ENCODE measurements at regions not wholly inside any gene's neighbourhood (a gene's known extent, or its start where the extent isn't known, plus 50 kb on each side); places are given as distances from the start of the nearest gene placed in this dataset.

DNA sequence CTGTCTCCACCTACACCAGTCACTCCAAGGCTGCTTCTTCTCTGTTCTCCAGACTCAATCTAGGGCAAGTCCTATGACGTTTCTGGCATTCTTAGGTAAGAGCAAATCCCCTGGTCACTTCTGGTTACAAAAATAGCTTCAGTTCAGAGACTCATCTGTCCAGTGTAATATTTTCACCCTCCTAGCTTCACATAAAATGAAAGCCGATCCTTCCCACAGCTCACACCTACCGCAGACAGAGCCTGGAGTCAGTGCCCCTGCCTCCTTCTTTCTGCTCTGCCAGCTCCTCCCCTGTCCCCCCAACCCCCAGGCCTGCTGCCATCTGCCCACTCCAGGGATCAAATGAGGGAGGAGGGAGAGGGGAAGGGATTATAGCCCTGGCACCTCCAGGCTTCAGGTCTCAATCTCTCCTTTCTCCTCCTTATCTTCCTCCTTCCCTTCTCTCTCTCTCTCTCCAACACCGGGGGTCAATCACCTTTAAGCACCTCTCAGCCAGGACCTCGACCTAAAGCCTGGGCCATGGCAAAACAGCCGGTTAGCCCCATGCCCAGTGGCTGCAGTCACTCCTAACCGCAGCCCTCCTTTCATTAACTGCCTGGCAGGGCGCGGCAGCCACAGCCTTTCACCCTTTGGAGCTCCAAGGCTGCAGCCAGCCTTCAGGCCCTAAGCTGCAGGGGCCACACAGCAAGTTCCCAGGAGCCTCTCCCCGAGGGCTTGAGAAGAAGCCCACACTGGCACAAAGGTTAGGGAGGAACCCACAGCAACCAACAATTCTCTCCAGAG is 292.6 kb upstream of the MGMT start:
- TF ChIP-seq, protein P1, sequence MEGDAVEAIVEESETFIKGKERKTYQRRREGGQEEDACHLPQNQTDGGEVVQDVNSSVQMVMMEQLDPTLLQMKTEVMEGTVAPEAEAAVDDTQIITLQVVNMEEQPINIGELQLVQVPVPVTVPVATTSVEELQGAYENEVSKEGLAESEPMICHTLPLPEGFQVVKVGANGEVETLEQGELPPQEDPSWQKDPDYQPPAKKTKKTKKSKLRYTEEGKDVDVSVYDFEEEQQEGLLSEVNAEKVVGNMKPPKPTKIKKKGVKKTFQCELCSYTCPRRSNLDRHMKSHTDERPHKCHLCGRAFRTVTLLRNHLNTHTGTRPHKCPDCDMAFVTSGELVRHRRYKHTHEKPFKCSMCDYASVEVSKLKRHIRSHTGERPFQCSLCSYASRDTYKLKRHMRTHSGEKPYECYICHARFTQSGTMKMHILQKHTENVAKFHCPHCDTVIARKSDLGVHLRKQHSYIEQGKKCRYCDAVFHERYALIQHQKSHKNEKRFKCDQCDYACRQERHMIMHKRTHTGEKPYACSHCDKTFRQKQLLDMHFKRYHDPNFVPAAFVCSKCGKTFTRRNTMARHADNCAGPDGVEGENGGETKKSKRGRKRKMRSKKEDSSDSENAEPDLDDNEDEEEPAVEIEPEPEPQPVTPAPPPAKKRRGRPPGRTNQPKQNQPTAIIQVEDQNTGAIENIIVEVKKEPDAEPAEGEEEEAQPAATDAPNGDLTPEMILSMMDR (conservative IDR thresholded peaks at IDR 0.05; ENCODE audit: low read depth, low read length) = no peak
- DNase-seq (ENCODE audit: low read depth) = no peak
- H3K4me3 ChIP-seq (ENCODE audit: low read depth, low read length) = no peak overlapping the region

DNA sequence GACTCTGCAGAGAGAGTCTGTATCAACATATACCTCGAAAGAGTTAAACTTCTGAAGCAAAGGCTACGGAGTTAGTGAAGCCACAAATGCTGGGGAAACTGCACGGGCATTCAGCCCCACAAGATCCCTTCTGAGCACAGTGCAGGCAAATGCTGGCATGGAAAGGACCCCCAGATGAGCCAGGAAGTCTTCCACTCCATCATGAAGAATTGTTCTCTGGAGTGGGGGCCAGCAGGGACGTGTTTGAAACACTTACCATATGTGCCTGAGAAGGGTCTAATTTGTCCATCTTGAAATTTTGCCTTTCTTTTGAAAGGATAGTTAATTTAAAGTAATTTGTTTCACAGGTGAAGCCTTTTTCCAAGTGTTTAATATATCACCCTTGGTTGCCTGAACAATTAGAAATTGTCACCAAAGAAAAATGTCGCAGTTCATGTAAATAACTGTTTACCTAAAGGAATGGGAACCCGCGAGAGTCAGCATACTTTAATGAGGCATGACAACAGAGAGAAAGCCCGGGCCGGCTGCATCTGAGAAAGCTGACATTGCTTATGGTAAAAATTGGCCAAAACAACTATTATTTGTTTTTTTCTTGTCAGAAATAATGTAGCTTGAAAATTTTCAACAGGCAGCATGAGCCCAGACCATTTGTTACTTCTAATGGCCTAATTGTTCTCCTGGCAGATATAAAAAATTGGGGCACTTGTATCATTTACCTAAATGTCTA is 287.6 kb upstream of the MGMT start:
- TF ChIP-seq, protein P1 (conservative IDR thresholded peaks at IDR 0.05; ENCODE audit: low read depth, low read length) = no peak
- H3K4me3 ChIP-seq (ENCODE audit: low read depth, low read length) = no peak overlapping the region
- no peak for DNase-seq (ENCODE audit: low read depth)

DNA sequence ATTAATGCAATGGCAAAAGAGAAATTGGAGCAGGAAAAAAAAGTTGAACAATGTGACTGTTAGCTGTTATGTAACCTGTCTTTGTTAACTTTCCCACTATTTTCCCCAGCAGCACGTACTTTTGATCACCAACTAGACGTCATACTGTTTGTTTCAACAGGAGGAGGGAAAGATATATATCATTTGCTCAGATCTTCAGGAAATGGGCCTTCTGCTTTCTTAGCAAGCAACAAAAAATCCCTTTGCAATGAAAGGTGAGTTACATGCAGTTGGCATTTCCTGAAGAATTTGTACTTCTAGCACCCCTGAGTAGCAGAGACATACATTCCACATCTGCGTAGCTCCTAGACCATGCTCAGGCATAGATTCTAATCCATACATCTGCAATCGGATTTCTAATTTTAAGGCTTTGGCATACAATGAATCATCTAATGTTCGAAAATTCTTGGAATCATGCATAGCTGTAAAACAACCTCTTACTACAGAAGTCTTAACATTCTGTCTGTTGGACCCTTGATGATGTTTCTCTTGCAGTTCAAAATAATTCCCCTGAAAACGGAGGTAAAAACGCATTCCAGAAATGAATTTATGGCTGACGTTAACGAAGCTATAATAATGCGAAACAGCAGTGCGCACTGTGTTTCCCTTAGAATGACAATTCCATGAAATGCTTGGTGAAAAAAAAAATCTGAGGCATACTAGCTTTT is 286.9 kb upstream of the MGMT start:
- no peak overlapping the region for H3K4me3 ChIP-seq (ENCODE audit: low read depth, low read length)
- DNase-seq (ENCODE audit: low read depth) = no peak
- TF ChIP-seq, protein P1 (conservative IDR thresholded peaks at IDR 0.05; ENCODE audit: low read depth, low read length) = no peak

DNA sequence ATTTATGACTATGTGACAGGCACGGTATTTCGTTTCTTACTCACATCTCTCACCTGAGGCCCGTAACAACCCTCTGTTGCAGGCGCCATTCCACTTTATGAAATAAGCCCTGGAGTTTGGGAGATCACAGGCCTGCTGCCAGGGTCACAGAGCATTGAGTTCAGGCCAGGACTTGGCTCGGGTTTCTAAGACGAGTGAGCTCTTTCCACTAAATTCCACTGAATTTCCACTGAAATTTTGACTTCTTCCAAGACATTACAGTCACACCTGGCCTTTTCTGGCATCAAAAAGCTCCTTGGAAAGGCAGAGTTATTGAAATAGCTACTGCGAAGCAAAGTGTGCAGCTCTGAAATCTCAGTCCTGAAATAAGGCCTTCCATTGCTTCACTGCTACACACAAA is 282.8 kb upstream of the MGMT start:
- TF ChIP-seq, protein P1 (conservative IDR thresholded peaks at IDR 0.05; ENCODE audit: low read depth, low read length) = no peak
- no peak for DNase-seq (ENCODE audit: low read depth)
- no peak overlapping the region for H3K4me3 ChIP-seq (ENCODE audit: low read depth, low read length)

DNA sequence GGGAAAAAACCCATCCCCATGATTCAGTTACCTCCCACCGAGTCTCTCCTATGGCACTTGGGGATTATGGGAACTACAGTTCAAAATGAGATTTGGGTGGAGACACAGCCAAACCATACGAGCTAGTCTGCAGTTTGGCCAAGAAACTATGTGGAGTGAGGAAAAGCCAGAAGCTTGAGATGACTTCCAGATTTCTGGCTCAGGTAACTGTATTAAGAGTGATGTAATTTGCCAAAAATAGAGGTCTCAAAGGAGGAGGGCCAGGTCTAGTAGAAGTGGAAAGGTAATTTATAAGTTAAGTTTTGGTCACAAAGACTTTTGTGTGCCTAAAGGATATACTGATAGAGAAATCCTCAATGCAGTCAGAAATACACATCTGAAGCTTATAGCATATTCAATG is 279.7 kb upstream of the MGMT start:
- no peak overlapping the region for H3K4me3 ChIP-seq (ENCODE audit: low read depth, low read length)
- DNase-seq (ENCODE audit: low read depth) = no peak
- TF ChIP-seq, protein P1 (conservative IDR thresholded peaks at IDR 0.05; ENCODE audit: low read depth, low read length) = no peak

DNA sequence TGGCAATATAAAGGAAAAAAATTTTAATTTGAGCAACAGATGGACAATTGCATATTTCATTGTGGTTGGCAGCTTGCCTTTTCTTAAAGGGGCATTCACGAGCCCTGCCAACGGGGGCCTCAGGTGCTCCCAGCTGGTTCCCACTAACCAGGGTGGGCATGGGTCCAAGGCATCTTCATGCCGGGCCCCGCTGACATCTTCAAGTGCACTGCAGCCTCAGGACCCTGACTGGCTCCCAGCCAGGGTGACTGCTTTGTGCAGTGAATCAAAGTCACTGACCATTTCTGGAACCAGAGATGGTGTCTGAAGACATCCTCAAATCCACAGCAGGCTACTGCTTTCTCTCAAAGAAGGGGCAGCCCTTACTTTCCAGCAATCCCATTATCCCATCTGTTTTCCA is 275.2 kb upstream of the MGMT start:
- H3K4me3 ChIP-seq (ENCODE audit: low read depth, low read length) = no peak overlapping the region
- TF ChIP-seq, protein P1 (conservative IDR thresholded peaks at IDR 0.05; ENCODE audit: low read depth, low read length) = no peak
- DNase-seq (ENCODE audit: low read depth) = no peak
